Adrenal gland (tissue), 5 donors: ENCODE measurements at regions not wholly inside any gene's neighbourhood (a gene's known extent, or its start where the extent isn't known, plus 50 kb on each side); places are given as distances from the start of the nearest gene placed in this dataset.

Source experiments
- POLR2A ChIP-seq, 2 donors: fragments of 450-650 bp; IDR thresholded peaks; one replicate each; pipeline ENCODE4 v1.6.1; 2017; ENCODE audit warnings: antibody characterized with exemption in 2 of 2, mild to moderate bottlenecking in 2 of 2, moderate library complexity in 1 of 2
- TF ChIP-seq, protein P1 (sequence below), 6 experiments: fragments of 450-650 bp in 4 of 6; fragments of 200-600 bp in 2 of 6; sonication (generic) in 1 of 6; IDR thresholded peaks; 1 replicate in 5 of 6; 2 replicates in 1 of 6; pipeline versions ENCODE4 v1.5.1 to v1.8.0; 2016 to 2021; ENCODE audit warnings: antibody characterized with exemption in 6 of 6, mild to moderate bottlenecking in 2 of 6, moderate library complexity in 1 of 6
- donor health status: DM: no; HTN: no; CAD: no.

DNA sequence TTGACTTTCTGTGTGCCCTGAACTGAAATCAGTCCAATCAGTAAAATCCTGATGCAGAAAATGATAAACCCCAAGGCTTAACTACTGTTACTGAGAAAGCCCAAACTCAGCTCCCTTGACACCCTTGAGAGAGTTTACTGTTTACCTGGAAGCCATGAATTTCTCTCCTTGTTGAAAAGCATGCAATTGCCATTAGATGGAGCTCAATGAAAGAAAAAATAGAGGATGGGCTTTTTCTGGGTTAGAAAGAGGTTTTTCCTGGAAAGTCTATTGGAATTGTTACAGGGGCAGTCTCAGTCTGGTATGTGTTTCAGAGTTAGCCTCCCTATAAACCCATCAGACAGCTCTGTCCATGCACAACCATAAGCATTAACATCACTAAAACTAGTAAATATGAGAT lies 66.4 kb upstream of the C4orf54 start:
- TF ChIP-seq, protein P1, sequence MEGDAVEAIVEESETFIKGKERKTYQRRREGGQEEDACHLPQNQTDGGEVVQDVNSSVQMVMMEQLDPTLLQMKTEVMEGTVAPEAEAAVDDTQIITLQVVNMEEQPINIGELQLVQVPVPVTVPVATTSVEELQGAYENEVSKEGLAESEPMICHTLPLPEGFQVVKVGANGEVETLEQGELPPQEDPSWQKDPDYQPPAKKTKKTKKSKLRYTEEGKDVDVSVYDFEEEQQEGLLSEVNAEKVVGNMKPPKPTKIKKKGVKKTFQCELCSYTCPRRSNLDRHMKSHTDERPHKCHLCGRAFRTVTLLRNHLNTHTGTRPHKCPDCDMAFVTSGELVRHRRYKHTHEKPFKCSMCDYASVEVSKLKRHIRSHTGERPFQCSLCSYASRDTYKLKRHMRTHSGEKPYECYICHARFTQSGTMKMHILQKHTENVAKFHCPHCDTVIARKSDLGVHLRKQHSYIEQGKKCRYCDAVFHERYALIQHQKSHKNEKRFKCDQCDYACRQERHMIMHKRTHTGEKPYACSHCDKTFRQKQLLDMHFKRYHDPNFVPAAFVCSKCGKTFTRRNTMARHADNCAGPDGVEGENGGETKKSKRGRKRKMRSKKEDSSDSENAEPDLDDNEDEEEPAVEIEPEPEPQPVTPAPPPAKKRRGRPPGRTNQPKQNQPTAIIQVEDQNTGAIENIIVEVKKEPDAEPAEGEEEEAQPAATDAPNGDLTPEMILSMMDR (IDR thresholded peaks at IDR 0.05) = peak in 1 of 6 experiments; percentile 16
- no peak for TF ChIP-seq POLR2A (IDR thresholded peaks at IDR 0.05)
